ENCODE measurements at regions not wholly inside any gene's neighbourhood (a gene's known extent, or its start where the extent isn't known, plus 50 kb on each side); places are given as distances from the start of the nearest gene placed in this dataset.

DNA sequence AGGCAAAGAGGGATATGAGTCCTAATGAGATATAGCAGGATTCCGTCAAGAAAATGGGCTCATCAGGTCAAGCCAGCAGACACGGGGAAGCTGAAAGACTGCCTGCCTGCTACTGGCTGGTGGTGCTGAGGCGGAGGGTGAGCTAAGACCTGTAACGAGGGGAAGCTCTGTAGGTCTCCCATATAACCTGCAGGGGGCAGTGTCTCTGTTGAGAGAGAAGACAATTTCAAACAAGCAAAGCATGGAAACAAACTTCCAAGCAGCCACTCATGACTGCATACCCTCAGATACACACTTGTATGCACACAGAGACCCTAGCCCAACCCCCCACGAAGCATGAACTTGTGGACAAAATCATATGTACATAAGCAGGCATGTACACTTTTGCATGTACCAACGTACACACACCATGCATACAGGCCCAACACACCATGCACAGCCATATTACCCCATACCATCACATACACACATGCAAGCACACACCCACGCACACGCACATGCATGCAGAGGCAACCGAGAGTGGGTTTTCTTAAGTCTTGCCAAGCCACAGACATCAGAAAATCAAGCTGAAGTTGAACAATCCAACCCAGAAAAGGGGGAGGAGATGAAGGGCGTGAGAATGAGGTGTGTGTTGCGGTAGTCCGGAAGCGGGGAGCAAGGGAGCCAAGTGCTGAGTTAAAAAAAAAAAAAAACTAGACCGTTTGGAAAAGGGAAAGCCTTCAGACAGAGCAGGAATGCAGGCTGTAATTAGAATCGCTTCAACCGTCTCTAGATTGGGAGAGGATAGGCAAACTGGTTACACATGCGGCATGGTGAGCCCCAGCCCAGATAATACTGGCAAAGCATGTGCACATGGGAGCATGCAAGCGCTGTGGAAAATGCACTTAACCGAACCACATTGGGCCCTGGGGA lies 71.0 kb downstream of the PJA1 start:
- no peak overlapping the region for H3K27ac Mint-ChIP-seq
- no peaks in the 10 kb centered on the region for H3K27me3 Mint-ChIP-seq
- H3K4me1 Mint-ChIP-seq = no peaks in the 10 kb centered on the region
- DNase-seq = peak; percentile 12
- no peak overlapping the region for H3K4me3 Mint-ChIP-seq
- no peaks in the 10 kb centered on the region for H3K36me3 Mint-ChIP-seq
- H3K9me3 Mint-ChIP-seq = no peaks in the 10 kb centered on the region

- H3K4me3 Mint-ChIP-seq = no peak overlapping the region
- no peak for DNase-seq
- H3K27me3 Mint-ChIP-seq = no peaks in the 10 kb centered on the region
- H3K36me3 Mint-ChIP-seq = no peaks in the 10 kb centered on the region
- no peaks in the 10 kb centered on the region for H3K9me3 Mint-ChIP-seq
- no peak overlapping the region for H3K27ac Mint-ChIP-seq
- H3K4me1 Mint-ChIP-seq = no peaks in the 10 kb centered on the region
Observed at GRCh38 chrX:69090022-69090421, 75.2 kb downstream of the PJA1 start.

- Mint-ChIP-seq H3K27me3 (no peaks in the 10 kb centered on the region), H3K4me3 (no peak overlapping the region), H3K9me3 (no peaks in the 10 kb centered on the region), H3K36me3 (no peaks in the 10 kb centered on the region), H3K27ac (no peak overlapping the region), H3K4me1 (no peaks in the 10 kb centered on the region)
- DNase-seq = no peak
Observed at GRCh38 chrX:69089203-69089602, 76.0 kb downstream of the PJA1 start.

GRCh38 chrX:69088171-69088938 lies 76.9 kb downstream of the PJA1 start:
- no peak for DNase-seq
- H3K4me1 Mint-ChIP-seq = no peaks in the 10 kb centered on the region
- H3K9me3 Mint-ChIP-seq = no peaks in the 10 kb centered on the region
- H3K27ac Mint-ChIP-seq = no peak overlapping the region
- no peaks in the 10 kb centered on the region for H3K27me3 Mint-ChIP-seq
- no peaks in the 10 kb centered on the region for H3K36me3 Mint-ChIP-seq
- H3K4me3 Mint-ChIP-seq = no peak overlapping the region

DNA sequence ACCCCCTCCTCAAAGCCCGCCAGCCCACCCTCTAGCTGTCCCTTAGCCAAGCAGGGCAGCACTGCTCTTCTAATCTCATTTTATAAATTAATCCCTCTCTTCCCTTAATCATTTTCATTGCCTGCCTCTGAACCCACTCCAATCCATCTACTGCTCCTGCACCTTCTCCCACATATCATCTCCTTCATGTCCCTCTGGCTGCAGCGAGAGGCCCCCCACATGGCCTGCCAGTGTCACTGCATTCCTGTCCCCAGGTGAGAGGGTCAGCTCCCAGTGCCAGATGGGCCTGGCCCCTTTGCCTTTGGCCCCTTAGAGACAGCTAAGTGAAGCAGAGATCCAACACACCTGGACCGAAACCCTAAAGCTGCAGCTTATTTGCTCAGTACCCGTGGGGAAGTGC lies 79.4 kb downstream of the PJA1 start:
- Mint-ChIP-seq H3K4me3 (no peak overlapping the region), H3K27ac (no peak overlapping the region)
- no peak for DNase-seq

DNA sequence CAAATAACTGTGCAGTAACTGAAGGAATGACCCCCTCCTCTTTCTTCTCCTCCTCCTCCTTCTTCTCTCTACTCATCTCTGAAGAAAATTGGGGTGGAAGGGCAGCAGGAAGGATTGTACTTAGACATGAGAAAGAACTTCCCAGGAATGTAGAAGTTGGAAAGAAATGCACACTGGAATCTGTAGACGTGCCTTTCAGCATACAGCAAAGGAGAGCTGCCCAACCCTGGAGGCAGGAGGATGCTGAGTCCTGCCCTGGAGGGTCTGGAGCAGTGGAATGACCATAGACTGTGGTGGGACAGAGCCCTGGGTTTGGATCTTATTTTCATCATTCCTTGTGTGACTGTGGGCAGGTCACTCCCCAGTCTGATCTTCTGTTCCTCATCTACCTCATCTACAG lies 80.1 kb downstream of the PJA1 start:
- Mint-ChIP-seq H3K36me3 (no peaks in the 10 kb centered on the region), H3K9me3 (no peaks in the 10 kb centered on the region), H3K27ac (no peak overlapping the region), H3K4me1 (no peaks in the 10 kb centered on the region), H3K27me3 (no peaks in the 10 kb centered on the region), H3K4me3 (no peak overlapping the region)
- no peak for DNase-seq

More for the DNA sequence above, 79.4 kb downstream of the PJA1 start:
- Mint-ChIP-seq H3K36me3 (no peaks in the 10 kb centered on the region), H3K9me3 (no peaks in the 10 kb centered on the region), H3K27me3 (no peaks in the 10 kb centered on the region), H3K4me1 (no peaks in the 10 kb centered on the region)

DNA sequence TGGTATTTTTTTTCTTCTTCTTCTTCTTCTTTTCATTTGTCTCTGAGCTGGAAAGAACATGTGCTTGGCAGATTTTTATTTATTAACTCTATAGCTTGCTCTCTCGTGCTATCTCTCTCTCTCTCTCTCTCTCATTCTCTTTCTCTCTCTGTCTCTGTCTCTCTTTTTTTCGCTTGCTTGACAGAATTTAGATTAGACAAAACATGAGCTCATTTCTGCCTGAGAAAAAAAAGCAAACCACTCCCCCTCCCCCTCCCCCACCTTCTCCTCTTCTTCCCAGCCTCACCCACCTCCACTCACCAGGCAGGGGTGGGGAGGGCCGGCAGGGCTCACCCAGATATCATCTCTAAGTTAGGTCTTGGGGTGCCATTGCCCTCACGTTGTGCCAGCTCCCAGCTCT lies 81.5 kb downstream of the PJA1 start:
- no peak overlapping the region for H3K4me3 Mint-ChIP-seq

DNA sequence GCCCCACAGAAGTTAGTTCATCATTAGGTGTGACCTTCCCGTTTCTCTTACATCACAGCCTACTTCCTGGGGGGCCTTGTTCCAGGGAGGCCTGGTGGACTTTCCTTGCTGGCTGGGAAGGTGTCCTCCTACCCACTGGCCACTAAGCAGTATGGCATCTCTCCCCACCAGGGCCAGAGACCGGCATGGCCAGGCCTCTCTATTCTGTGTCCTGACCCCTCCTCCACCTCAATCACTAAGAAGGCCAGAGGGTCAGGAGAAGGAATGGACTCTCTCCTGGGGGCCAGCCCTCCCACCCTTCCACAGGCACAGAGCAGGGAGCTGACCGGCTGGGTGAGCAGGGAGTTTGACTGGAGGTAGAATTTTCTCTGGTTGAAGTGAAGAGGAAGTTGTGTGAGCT lies 81.9 kb downstream of the PJA1 start:
- H3K27ac Mint-ChIP-seq = no peak overlapping the region
- no peaks in the 10 kb centered on the region for H3K9me3 Mint-ChIP-seq
- no peaks in the 10 kb centered on the region for H3K36me3 Mint-ChIP-seq
- H3K4me3 Mint-ChIP-seq = no peak overlapping the region
- no peak for DNase-seq
- no peaks in the 10 kb centered on the region for H3K4me1 Mint-ChIP-seq
- H3K27me3 Mint-ChIP-seq = no peaks in the 10 kb centered on the region

More for the DNA sequence above, 81.5 kb downstream of the PJA1 start:
- Mint-ChIP-seq H3K27ac (no peak overlapping the region), H3K4me1 (no peaks in the 10 kb centered on the region), H3K9me3 (no peaks in the 10 kb centered on the region), H3K36me3 (no peaks in the 10 kb centered on the region), H3K27me3 (no peaks in the 10 kb centered on the region)
- DNase-seq = no peak

- H3K4me1 Mint-ChIP-seq = no peaks in the 10 kb centered on the region
- H3K4me3 Mint-ChIP-seq = no peak overlapping the region
- no peaks in the 10 kb centered on the region for H3K9me3 Mint-ChIP-seq
- no peak for DNase-seq
- H3K36me3 Mint-ChIP-seq = no peaks in the 10 kb centered on the region
- H3K27me3 Mint-ChIP-seq = no peaks in the 10 kb centered on the region
- H3K27ac Mint-ChIP-seq = no peak overlapping the region
Observed at GRCh38 chrX:69082753-69083150, 82.5 kb downstream of the PJA1 start.

DNA sequence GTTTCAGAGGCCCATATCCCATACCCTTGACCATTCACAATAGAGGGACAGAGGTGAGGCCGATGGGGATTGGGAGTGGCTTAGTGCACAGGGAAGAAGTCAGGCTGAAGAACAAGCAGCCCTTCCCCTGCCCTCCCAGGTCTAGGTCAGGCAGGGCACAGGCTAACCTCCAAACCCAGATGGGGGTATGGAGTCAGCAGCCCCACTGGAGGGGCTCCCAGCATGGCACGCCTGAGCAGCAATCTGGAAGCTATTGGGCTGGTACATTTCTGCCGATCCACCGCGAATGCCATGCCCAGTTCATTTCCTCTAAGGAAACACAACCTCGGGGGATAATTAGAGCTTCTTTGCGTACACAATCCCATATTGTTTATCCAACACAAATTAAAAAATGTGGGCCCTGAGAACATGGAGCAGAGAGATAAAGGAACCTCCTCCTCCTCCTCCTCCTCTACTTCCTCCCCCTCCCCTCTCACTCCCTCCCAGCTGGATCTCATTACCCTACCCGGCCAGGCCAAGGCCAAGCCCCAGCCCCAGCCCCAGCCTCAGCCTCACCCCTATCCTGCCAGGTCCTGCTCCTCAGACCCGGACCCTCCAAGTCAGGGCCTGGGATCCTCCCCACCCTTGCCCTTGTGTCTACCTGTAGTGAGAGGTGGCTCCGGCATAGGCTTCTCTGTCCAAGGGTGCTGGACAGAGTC lies 83.0 kb downstream of the PJA1 start:
- no peak overlapping the region for H3K4me3 Mint-ChIP-seq
- H3K27ac Mint-ChIP-seq = no peak overlapping the region
- no peaks in the 10 kb centered on the region for H3K9me3 Mint-ChIP-seq
- no peak for DNase-seq
- H3K4me1 Mint-ChIP-seq = no peaks in the 10 kb centered on the region
- H3K36me3 Mint-ChIP-seq = no peaks in the 10 kb centered on the region
- H3K27me3 Mint-ChIP-seq = no peaks in the 10 kb centered on the region

GRCh38 chrX:69080855-69081465 lies 84.3 kb downstream of the PJA1 start:
- H3K9me3 Mint-ChIP-seq = no peaks in the 10 kb centered on the region
- no peak overlapping the region for H3K27ac Mint-ChIP-seq
- no peaks in the 10 kb centered on the region for H3K36me3 Mint-ChIP-seq
- H3K4me1 Mint-ChIP-seq = no peaks in the 10 kb centered on the region
- H3K4me3 Mint-ChIP-seq = no peak overlapping the region
- DNase-seq = no peak
- no peaks in the 10 kb centered on the region for H3K27me3 Mint-ChIP-seq

- H3K27me3 Mint-ChIP-seq = no peaks in the 10 kb centered on the region
- no peaks in the 10 kb centered on the region for H3K4me1 Mint-ChIP-seq
- no peaks in the 10 kb centered on the region for H3K9me3 Mint-ChIP-seq
- DNase-seq = no peak
- H3K27ac Mint-ChIP-seq = no peak overlapping the region
- no peaks in the 10 kb centered on the region for H3K36me3 Mint-ChIP-seq
- H3K4me3 Mint-ChIP-seq = no peak overlapping the region
Observed at GRCh38 chrX:69079268-69079667, 86.0 kb downstream of the PJA1 start.

DNA sequence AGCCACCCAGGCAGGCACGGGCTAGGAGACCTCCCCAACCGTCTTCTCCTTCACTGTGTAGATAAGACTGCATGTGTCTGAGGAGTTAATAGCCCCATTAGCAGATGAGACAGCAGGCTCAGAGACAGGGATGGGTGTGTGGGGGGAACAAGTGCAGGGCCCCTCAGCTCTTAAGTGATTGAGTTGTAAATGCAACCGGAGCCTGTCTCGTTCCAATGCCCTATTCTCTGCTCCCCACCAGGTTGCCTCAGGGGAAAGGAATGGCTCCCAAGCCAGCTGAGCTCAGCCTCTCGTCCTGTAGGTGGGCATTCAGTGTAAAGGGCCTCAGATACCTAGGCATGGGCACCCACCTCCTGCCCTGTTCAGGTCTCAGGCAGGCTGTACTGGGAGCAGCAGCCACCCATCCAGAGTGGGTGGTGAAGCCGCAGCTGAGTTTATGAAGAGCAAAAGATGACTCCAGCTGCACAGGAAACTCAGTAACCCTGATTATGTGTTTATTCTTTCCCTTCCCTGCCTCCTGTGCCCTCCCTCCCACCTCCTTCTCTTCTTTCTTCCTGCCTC lies 87.3 kb downstream of the PJA1 start:
- Mint-ChIP-seq H3K4me3 (no peak overlapping the region), H3K9me3 (no peaks in the 10 kb centered on the region), H3K27ac (no peak overlapping the region), H3K4me1 (no peaks in the 10 kb centered on the region), H3K27me3 (no peaks in the 10 kb centered on the region), H3K36me3 (no peaks in the 10 kb centered on the region)
- no peak for DNase-seq

DNA sequence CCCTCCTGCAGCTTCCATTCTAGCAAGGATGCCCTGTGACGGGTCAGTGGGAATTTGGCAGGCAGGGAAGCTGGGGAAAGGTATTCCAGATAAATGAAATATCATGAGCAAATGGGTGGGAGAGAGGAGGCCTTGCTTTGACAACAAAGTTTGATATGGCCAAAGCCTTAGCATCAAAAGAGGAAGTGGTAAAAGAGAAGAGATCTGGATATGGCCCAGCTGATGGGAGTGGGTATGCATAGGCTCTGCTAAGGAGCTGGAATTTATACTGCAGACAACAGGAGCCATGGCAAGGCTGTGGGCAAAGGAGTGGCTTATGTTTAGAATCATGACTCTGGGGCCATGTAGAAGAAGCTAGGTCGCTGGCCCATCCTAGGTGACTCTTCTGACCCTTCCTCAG lies 89.2 kb downstream of the PJA1 start:
- no peak for DNase-seq
- Mint-ChIP-seq H3K4me1 (no peaks in the 10 kb centered on the region), H3K36me3 (no peaks in the 10 kb centered on the region), H3K27me3 (no peaks in the 10 kb centered on the region), H3K4me3 (no peak overlapping the region), H3K27ac (no peak overlapping the region), H3K9me3 (no peaks in the 10 kb centered on the region)

GRCh38 chrX:69074726-69075125 lies 90.5 kb downstream of the PJA1 start:
- H3K27me3 Mint-ChIP-seq = no peaks in the 10 kb centered on the region
- no peak for DNase-seq
- H3K36me3 Mint-ChIP-seq = no peaks in the 10 kb centered on the region
- no peaks in the 10 kb centered on the region for H3K4me1 Mint-ChIP-seq
- H3K9me3 Mint-ChIP-seq = no peaks in the 10 kb centered on the region
- no peak overlapping the region for H3K4me3 Mint-ChIP-seq
- H3K27ac Mint-ChIP-seq = no peak overlapping the region

All from activated naive CD8-positive, alpha-beta T cell treated with anti-CD3 and anti-CD28 coated beads for 36 hours (primary cell).